ENCODE measurements at regions not wholly inside any gene's neighbourhood (a gene's known extent, or its start where the extent isn't known, plus 50 kb on each side); places are given as distances from the start of the nearest gene placed in this dataset.

DNA sequence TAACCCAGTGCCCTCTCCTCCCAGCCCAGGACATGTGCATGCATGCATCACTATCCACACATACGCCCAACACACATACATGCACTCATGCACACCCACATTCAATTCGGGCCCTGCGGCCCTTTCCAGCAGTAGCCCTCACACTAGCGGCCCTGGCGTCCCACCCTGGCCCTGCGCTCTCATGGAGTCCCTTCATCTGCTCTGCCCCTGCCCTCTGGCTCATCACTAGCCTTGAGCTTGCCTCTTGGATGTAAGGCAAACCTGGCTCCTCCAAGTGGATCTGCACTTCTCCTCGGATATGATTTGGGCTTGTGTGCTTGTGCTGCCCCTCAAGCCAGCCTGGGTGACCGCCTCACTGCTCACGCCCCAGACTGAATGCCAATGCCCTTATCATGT lies 147.2 kb downstream of the SEC61B start:
- TF ChIP-seq, protein P1, sequence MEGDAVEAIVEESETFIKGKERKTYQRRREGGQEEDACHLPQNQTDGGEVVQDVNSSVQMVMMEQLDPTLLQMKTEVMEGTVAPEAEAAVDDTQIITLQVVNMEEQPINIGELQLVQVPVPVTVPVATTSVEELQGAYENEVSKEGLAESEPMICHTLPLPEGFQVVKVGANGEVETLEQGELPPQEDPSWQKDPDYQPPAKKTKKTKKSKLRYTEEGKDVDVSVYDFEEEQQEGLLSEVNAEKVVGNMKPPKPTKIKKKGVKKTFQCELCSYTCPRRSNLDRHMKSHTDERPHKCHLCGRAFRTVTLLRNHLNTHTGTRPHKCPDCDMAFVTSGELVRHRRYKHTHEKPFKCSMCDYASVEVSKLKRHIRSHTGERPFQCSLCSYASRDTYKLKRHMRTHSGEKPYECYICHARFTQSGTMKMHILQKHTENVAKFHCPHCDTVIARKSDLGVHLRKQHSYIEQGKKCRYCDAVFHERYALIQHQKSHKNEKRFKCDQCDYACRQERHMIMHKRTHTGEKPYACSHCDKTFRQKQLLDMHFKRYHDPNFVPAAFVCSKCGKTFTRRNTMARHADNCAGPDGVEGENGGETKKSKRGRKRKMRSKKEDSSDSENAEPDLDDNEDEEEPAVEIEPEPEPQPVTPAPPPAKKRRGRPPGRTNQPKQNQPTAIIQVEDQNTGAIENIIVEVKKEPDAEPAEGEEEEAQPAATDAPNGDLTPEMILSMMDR (IDR thresholded peaks at IDR 0.05), result no peak
- no peak for TF ChIP-seq POLR2A (IDR thresholded peaks at IDR 0.05)
